Adrenal gland (tissue), 5 donors: ENCODE measurements at regions not wholly inside any gene's neighbourhood (a gene's known extent, or its start where the extent isn't known, plus 50 kb on each side); places are given as distances from the start of the nearest gene placed in this dataset.

Experiments
- POLR2A ChIP-seq, 2 donors: fragments of 450-650 bp; IDR thresholded peaks; one replicate each; pipeline ENCODE4 v1.6.1; 2017; ENCODE audit warnings: antibody characterized with exemption in 2 of 2, mild to moderate bottlenecking in 2 of 2, moderate library complexity in 1 of 2
- TF ChIP-seq, protein P1 (sequence below), 6 experiments: fragments of 450-650 bp in 4 of 6; fragments of 200-600 bp in 2 of 6; sonication (generic) in 1 of 6; IDR thresholded peaks; 1 replicate in 5 of 6; 2 replicates in 1 of 6; pipeline versions ENCODE4 v1.5.1 to v1.8.0; 2016 to 2021; ENCODE audit warnings: antibody characterized with exemption in 6 of 6, mild to moderate bottlenecking in 2 of 6, moderate library complexity in 1 of 6
- donor health status: DM: no; HTN: no; CAD: no.

DNA sequence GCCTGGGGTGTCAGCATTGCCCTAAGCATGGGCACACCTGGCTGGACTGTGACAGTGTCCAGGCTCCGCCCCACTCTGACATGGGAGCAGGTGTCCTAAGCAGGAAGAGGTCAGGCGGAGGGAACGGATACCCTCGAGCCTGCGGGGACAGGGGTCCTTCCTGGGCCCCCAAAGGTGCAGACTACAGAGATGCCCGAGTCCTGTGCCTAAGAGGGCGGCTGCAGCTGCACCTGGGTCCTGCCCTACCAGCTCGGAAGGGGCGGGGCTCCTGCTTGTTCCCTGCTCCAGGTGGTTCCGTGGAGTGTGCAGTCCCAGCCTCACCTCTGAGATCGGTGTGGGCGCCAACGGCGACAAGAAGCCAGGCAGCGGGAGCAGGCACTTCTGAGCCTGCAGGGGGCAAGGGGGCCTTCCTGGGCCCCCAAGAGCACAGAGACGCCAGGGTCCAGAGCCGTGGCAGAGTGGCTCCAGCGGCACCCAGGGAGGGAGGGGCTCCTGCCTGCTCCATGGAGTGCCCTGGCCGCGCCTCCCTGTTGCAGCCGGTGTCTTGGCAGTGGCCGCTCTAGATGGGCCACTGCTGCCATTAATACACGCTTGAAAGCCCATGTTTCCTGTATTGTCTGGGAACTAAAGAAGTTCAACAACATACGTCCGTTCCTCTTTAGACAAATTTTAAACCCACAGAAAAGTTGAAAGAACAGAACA, 64.5 kb upstream of the CACNA2D1 start:
- TF ChIP-seq, protein P1, sequence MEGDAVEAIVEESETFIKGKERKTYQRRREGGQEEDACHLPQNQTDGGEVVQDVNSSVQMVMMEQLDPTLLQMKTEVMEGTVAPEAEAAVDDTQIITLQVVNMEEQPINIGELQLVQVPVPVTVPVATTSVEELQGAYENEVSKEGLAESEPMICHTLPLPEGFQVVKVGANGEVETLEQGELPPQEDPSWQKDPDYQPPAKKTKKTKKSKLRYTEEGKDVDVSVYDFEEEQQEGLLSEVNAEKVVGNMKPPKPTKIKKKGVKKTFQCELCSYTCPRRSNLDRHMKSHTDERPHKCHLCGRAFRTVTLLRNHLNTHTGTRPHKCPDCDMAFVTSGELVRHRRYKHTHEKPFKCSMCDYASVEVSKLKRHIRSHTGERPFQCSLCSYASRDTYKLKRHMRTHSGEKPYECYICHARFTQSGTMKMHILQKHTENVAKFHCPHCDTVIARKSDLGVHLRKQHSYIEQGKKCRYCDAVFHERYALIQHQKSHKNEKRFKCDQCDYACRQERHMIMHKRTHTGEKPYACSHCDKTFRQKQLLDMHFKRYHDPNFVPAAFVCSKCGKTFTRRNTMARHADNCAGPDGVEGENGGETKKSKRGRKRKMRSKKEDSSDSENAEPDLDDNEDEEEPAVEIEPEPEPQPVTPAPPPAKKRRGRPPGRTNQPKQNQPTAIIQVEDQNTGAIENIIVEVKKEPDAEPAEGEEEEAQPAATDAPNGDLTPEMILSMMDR (IDR thresholded peaks at IDR 0.05) = no peak
- no peak for TF ChIP-seq POLR2A (IDR thresholded peaks at IDR 0.05)
